Neural cell (in vitro differentiated cells): ENCODE measurements at regions not wholly inside any gene's neighbourhood (a gene's known extent, or its start where the extent isn't known, plus 50 kb on each side); places are given as distances from the start of the nearest gene placed in this dataset.

Experiments used
- H2AFZ ChIP-seq: fragments of 200-600, 300-800 bp; sonication (generic), shearing (Covaris generic); 2 replicates; pipeline ENCODE4 v1.6.0; 2014; ENCODE audit warnings: low read depth, mild to moderate bottlenecking, antibody characterized with exemption, low read length, moderate library complexity
- H3F3A ChIP-seq: fragments of 200-600 bp; shearing (Covaris generic); 2 replicates; pipeline ENCODE4 v1.6.1; 2016; ENCODE audit warnings: mild to moderate bottlenecking, moderate library complexity, mixed read lengths, antibody characterized with exemption, low read length; ENCODE audit not compliant: insufficient read depth, poor library complexity, severe bottlenecking
- H3K27ac ChIP-seq: fragments of 200-600, 300-800 bp; sonication (generic), shearing (Covaris generic); 2 replicates; pipeline ENCODE4 v1.5.1; 2014; ENCODE audit warnings: mild to moderate bottlenecking, low read length, moderate library complexity
- H3K27me3 ChIP-seq: fragments of 300-800, 200-600 bp; sonication (generic), shearing (Covaris generic); 2 replicates; pipeline ENCODE4 v1.6.0; 2014; ENCODE audit warnings: mild to moderate bottlenecking, low read depth, low read length, moderate library complexity; ENCODE audit not compliant: insufficient read depth
- H3K36me3 ChIP-seq: fragments of 300-800, 200-600 bp; sonication (generic), shearing (Covaris generic); 2 replicates; pipeline ENCODE4 v1.5.1; 2014; ENCODE audit warnings: mild to moderate bottlenecking, antibody characterized with exemption, low read length, moderate library complexity; ENCODE audit not compliant: insufficient read depth
- H3K4me2 ChIP-seq: fragments of 300-800, 200-600 bp; sonication (generic), shearing (Covaris generic); 2 replicates; pipeline ENCODE4 v1.6.0; 2014; ENCODE audit warnings: mild to moderate bottlenecking, low read length
- H3K4me3 ChIP-seq: fragments of 300-800, 200-600 bp; sonication (generic), shearing (Covaris generic); 2 replicates; pipeline ENCODE4 v1.5.1; 2014; ENCODE audit warnings: mild to moderate bottlenecking, low read length, moderate library complexity
- H3K79me2 ChIP-seq: fragments of 200-600 bp; shearing (Covaris generic); replicated peaks from 2 replicates; pipeline ENCODE4 v1.6.0; 2014; ENCODE audit warnings: mild to moderate bottlenecking, low read length, moderate library complexity; ENCODE audit not compliant: insufficient read depth
- H3K9ac ChIP-seq: fragments of 300-800, 200-600 bp; sonication (generic), shearing (Covaris generic); 2 replicates; pipeline ENCODE4 v1.6.1; 2016; ENCODE audit warnings: mild to moderate bottlenecking, low read length, mixed read lengths
- H3K9me2 ChIP-seq: fragments of 200-600 bp; shearing (Covaris generic); 2 replicates; pipeline ENCODE4 v1.6.1; 2016; ENCODE audit warnings: mild to moderate bottlenecking, low read length, mixed read lengths; ENCODE audit not compliant: insufficient read depth
- H3K9me3 ChIP-seq: fragments of 200-600, 300-800 bp; sonication (generic), shearing (Covaris generic); 2 replicates; pipeline ENCODE4 v1.6.1; 2016; ENCODE audit warnings: mild to moderate bottlenecking, mixed run types, low read length, moderate library complexity, mixed read lengths
- H4K20me1 ChIP-seq: fragments of 200-600 bp; shearing (Covaris generic); 2 replicates; pipeline ENCODE4 v1.6.1; 2016; ENCODE audit warnings: mild to moderate bottlenecking, mixed run types; ENCODE audit not compliant: insufficient read depth
- CTCF ChIP-seq: fragments of 450-650 bp; IDR thresholded peaks from 2 replicates; pipeline ENCODE4 v1.5.1; 2014; ENCODE audit warnings: antibody characterized with exemption, mild to moderate bottlenecking, moderate library complexity; ENCODE audit not compliant: poor library complexity, severe bottlenecking
- EP300 ChIP-seq: fragments of 450-650 bp; conservative IDR thresholded peaks from 2 replicates; pipeline ENCODE4 v1.6.1; 2014; ENCODE audit warnings: antibody characterized with exemption, mild to moderate bottlenecking, moderate library complexity; ENCODE audit not compliant: poor library complexity, severe bottlenecking
- EZH2 ChIP-seq: fragments of 200-600, 300-800 bp; shearing (Covaris generic), sonication (generic); IDR thresholded peaks from 2 replicates; pipeline ENCODE4 v1.6.1; 2014; ENCODE audit warnings: antibody characterized with exemption, low read length, borderline replicate concordance, mild to moderate bottlenecking; ENCODE audit not compliant: insufficient read depth, poor library complexity, severe bottlenecking
- MXI1 ChIP-seq: fragments of 450-650 bp; conservative IDR thresholded peaks from 2 replicates; pipeline ENCODE4 v1.6.1; 2014; ENCODE audit warnings: antibody characterized with exemption, mild to moderate bottlenecking; ENCODE audit not compliant: poor library complexity, severe bottlenecking
- POLR2AphosphoS5 ChIP-seq: IDR thresholded peaks from 2 replicates; pipeline ENCODE4 v1.6.1; 2012
- RAD21 ChIP-seq: fragments of 450-650 bp; conservative IDR thresholded peaks from 2 replicates; pipeline ENCODE4 v1.6.1; 2014; ENCODE audit warnings: antibody characterized with exemption, mild to moderate bottlenecking, moderate library complexity
- REST ChIP-seq: IDR thresholded peaks from 2 replicates; pipeline ENCODE4 v1.6.1; 2012; ENCODE audit warnings: borderline replicate concordance
- SMC3 ChIP-seq: fragments of 450-650 bp; conservative IDR thresholded peaks from 2 replicates; pipeline ENCODE4 v1.6.1; 2014; ENCODE audit warnings: antibody characterized with exemption, mild to moderate bottlenecking, moderate library complexity; ENCODE audit not compliant: poor library complexity
- TAF1 ChIP-seq: IDR thresholded peaks from 2 replicates; pipeline ENCODE4 v1.6.1; 2012; ENCODE audit warnings: low read depth

DNA sequence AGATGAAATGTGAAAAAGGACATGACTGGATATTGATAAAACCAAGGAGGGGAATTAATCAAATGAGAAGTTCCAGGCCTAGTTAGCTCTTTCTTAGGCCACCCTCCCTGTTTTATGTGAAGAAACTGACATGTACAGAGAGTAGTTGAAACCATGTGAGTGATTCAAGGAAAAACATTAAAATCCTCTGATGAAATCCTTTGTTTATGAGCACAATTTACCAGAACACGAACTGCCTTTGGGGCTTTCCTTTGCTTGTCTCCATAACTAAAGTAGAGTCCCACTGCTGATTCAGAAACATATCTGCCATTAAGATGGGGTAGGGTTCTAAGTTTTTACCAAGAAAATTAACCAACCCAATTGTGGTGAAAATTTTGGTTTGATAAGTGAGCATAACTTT is 558.3 kb downstream of the NR2F2 start:
- Histone ChIP-seq H3K4me2 (no peak overlapping the region), H3K27ac (no peak overlapping the region), H2AFZ (no peak overlapping the region), H3K4me3 (no peak overlapping the region), H3K27me3 (peaks cover 39% of the 10 kb centered on the region), H4K20me1 (no peaks in the 10 kb centered on the region), H3K9ac (no peak overlapping the region), H3K9me3 (no peaks in the 10 kb centered on the region), H3K36me3 (no peaks in the 10 kb centered on the region), H3F3A (no peaks in the 10 kb centered on the region), H3K79me2 (no peaks in the 10 kb centered on the region), H3K9me2 (no peaks in the 10 kb centered on the region)
- no peak for TF ChIP-seq CTCF
- TF ChIP-seq EZH2: no peak
- no peak for TF ChIP-seq MXI1
- no peak for TF ChIP-seq REST
- no peak for TF ChIP-seq TAF1
- no peak for TF ChIP-seq POLR2AphosphoS5
- TF ChIP-seq SMC3: no peak
- TF ChIP-seq EP300: no peak
- TF ChIP-seq RAD21: no peak

GRCh38 chr15:96889734-96890480 is 559.4 kb downstream of the NR2F2 start:
- no peaks in the 10 kb centered on the region for H3K9me2 ChIP-seq
- no peak overlapping the region for H3K9ac ChIP-seq
- H3K36me3 ChIP-seq: no peaks in the 10 kb centered on the region
- H3K4me3 ChIP-seq: no peak overlapping the region
- TF ChIP-seq SMC3: no peak
- H2AFZ ChIP-seq: no peak overlapping the region
- no peak overlapping the region for H3K27ac ChIP-seq
- peaks cover 39% of the 10 kb centered on the region for H3K27me3 ChIP-seq
- no peaks in the 10 kb centered on the region for H3K9me3 ChIP-seq
- H4K20me1 ChIP-seq: no peaks in the 10 kb centered on the region
- H3F3A ChIP-seq: no peaks in the 10 kb centered on the region
- H3K79me2 ChIP-seq: no peaks in the 10 kb centered on the region
- H3K4me2 ChIP-seq: no peak overlapping the region
